GM23248 (cell line): ENCODE measurements at regions not wholly inside any gene's neighbourhood (a gene's known extent, or its start where the extent isn't known, plus 50 kb on each side); places are given as distances from the start of the nearest gene placed in this dataset.
"Not testable (repeated sequence)": the region's sequence is repeated elsewhere in the genome, so short reads cannot be mapped to it uniquely, and the experiment has no call there.

Experiments
- DNase-seq: peaks from one replicate; pipeline ENCODE4 v3.0.0-alpha.2; 2015
- H2AFZ ChIP-seq: fragments of 200-600 bp; sonication (generic); 2 replicates; pipeline ENCODE4 v1.6.1; 2016; ENCODE audit warnings: antibody characterized with exemption
- H3F3A ChIP-seq: fragments of 200-600 bp; sonication (generic); 2 replicates; pipeline ENCODE4 v1.6.1; 2016; ENCODE audit warnings: mild to moderate bottlenecking, antibody characterized with exemption, mixed run types; ENCODE audit not compliant: insufficient read depth
- H3K27ac ChIP-seq: fragments of 200-600 bp; sonication (generic); 2 replicates; pipeline ENCODE4 v1.5.1; 2016; ENCODE audit warnings: mild to moderate bottlenecking
- H3K27me3 ChIP-seq: fragments of 200-600 bp; sonication (generic); replicated peaks from 2 replicates; pipeline ENCODE4 v1.6.1; 2016; ENCODE audit warnings: mild to moderate bottlenecking; ENCODE audit not compliant: insufficient read depth
- H3K36me3 ChIP-seq: fragments of 200-600 bp; sonication (generic); 2 replicates; pipeline ENCODE4 v1.6.1; 2016; ENCODE audit warnings: low read depth, mild to moderate bottlenecking
- H3K4me1 ChIP-seq: fragments of 200-600 bp; sonication (generic); 2 replicates; pipeline ENCODE4 v1.6.1; 2016; ENCODE audit warnings: mild to moderate bottlenecking; ENCODE audit not compliant: insufficient read depth
- H3K4me2 ChIP-seq: fragments of 200-600 bp; sonication (generic); one replicate; pipeline ENCODE4 v1.6.1; 2016; ENCODE audit warnings: mild to moderate bottlenecking; ENCODE audit not compliant: unreplicated experiment
- H3K4me3 ChIP-seq: fragments of 200-600 bp; sonication (generic); 2 replicates; pipeline ENCODE4 v1.5.1; 2016; ENCODE audit warnings: mild to moderate bottlenecking
- H3K79me2 ChIP-seq: fragments of 200-600 bp; sonication (generic); 2 replicates; pipeline ENCODE4 v1.6.1; 2016; ENCODE audit warnings: mild to moderate bottlenecking; ENCODE audit not compliant: insufficient read depth
- H3K9ac ChIP-seq: fragments of 200-600 bp; sonication (generic); 2 replicates; pipeline ENCODE4 v1.6.1; 2016; ENCODE audit warnings: mild to moderate bottlenecking
- H3K9me2 ChIP-seq: fragments of 200-600 bp; sonication (generic); 2 replicates; pipeline ENCODE4 v1.6.1; 2016; ENCODE audit warnings: mixed run types, mild to moderate bottlenecking, moderate library complexity; ENCODE audit not compliant: insufficient read depth
- H3K9me3 ChIP-seq: fragments of 200-600 bp; sonication (generic); one replicate; pipeline ENCODE4 v1.6.1; 2017; ENCODE audit warnings: low read depth
- H4K20me1 ChIP-seq: fragments of 200-600 bp; sonication (generic); 2 replicates; pipeline ENCODE4 v1.6.0; 2016; ENCODE audit not compliant: insufficient read depth
- EZH2 ChIP-seq: fragments of 200-600 bp; sonication (generic); IDR thresholded peaks from 2 replicates; pipeline ENCODE4 v1.6.1; 2018; ENCODE audit warnings: antibody characterized with exemption, mild to moderate bottlenecking; ENCODE audit not compliant: insufficient read depth, poor library complexity, severe bottlenecking
- EZH2phosphoT487 ChIP-seq: fragments of 200-600 bp; sonication (generic); IDR thresholded peaks from 2 replicates; pipeline ENCODE4 v1.6.1; 2018; ENCODE audit warnings: antibody characterized with exemption, moderate library complexity, mild to moderate bottlenecking, low read depth; ENCODE audit not compliant: insufficient read depth
- WGBS, 2 experiments: methylation state at CpG; one replicate each; pipeline ENCODE4 v1.1.6; 2015 to 2017; ENCODE audit warnings: low lambda C conversion rate in 2 of 2, low coverage in 1 of 2; ENCODE audit errors: missing lambda C conversion rate in 2 of 2; 5-methylcytosine and 5-hydroxymethylcytosine counted together
- in situ Hi-C: fragments of 300-500 bp; cut with MboI; formaldehyde crosslinking; loops from 2 replicates; pipeline ENCODE4 v1.15.0; 2020

DNA sequence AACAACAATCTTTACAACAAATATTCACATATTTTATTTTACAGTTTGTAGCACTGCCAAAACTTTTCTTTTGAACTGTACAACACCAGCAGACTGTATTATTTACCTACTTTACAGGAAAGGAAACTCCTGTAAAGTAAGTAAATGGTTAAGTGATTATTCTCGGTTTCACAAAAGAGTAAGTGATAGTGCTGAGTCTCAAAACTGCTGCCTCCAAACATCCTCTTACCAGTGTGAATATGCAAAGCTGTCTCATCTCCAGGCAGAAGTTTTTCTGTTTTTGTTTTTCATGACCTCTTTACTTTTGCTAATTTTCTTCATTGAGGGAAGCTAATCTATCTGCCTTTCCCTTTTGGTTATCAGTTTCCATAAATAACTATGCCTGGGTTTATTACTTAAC, 286.7 kb downstream of the SRGAP2C start:
- Histone ChIP-seq H3K9me2 (no peaks in the 10 kb centered on the region), H3K4me2 (no peak overlapping the region), H3K9me3 (no peaks in the 10 kb centered on the region), H3K36me3 (no peaks in the 10 kb centered on the region), H3K9ac (no peak overlapping the region), H3K4me3 (no peak overlapping the region), H4K20me1 (no peaks in the 10 kb centered on the region), H3K4me1 (no peaks in the 10 kb centered on the region), H3F3A (no peaks in the 10 kb centered on the region), H3K27me3 (no peaks in the 10 kb centered on the region; the same call in 1 of the 2 replicates), H3K79me2 (no peaks in the 10 kb centered on the region), H3K27ac (no peak overlapping the region), H2AFZ (no peak overlapping the region)
- WGBS, 2 experiments: 7 to 22% methylated on average over 1 of the region's 1 CpG
- DNase-seq: no peak
- in situ Hi-C loops: no loop called here
- no peak for TF ChIP-seq EZH2
- TF ChIP-seq EZH2phosphoT487: no peak

DNA sequence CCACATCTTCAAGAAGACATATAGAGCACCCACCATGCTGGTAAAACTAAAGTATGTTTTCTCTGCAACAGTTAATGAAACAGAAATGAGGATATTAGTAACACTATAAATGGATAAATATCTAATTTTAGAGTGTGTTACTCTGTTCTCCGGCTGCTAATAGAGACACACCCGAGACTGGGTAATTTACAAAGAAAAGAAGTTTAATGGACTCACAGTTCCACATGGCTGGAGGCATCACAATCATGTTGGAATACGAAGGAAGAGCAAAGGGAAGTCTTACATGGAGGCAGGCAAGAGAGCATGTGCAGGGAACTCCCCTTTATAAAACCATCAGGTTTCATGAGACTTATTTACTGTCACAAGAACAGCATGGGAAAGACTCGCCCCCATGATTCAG, 287.2 kb downstream of the SRGAP2C start:
- TF ChIP-seq EZH2phosphoT487: no peak
- TF ChIP-seq EZH2: no peak
- no peaks in the 10 kb centered on the region for H3K9me2 ChIP-seq
- H3K79me2 ChIP-seq: no peaks in the 10 kb centered on the region
- H3K4me2 ChIP-seq: no peak overlapping the region
- H2AFZ ChIP-seq: no peak overlapping the region
- no peaks in the 10 kb centered on the region for H3F3A ChIP-seq
- H3K4me1 ChIP-seq: no peaks in the 10 kb centered on the region
- no peaks in the 10 kb centered on the region for H3K9me3 ChIP-seq
- DNase-seq: no peak
- H3K27ac ChIP-seq: no peak overlapping the region
- no peak overlapping the region for H3K9ac ChIP-seq
- in situ Hi-C loops: no loop called here
- no peaks in the 10 kb centered on the region for H4K20me1 ChIP-seq
- H3K36me3 ChIP-seq: no peaks in the 10 kb centered on the region
- 13 to 15% methylated on average over 4 of the region's 4 CpGs for WGBS, 2 experiments
- no peak overlapping the region for H3K4me3 ChIP-seq
- H3K27me3 ChIP-seq: no peaks in the 10 kb centered on the region

DNA sequence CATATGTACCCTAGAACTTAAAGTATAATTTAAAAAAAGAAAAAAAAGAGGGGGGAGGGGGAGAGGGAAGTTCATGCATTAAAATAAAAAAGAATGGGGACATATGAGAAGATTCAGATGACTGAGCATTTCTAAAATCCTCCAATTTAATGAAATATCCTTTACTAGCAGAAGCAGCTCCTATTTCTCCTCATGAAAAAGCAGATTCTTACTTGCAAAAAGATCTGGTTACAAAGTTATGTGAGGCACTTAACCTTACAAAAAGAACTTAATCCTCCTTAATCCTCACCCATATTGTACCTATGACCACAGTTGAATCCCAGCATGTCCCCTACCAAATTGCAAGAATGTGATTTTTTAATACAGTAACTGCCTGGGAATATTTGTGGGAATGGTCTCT, 298.5 kb downstream of the SRGAP2C start:
- H3K27me3 ChIP-seq: no peaks in the 10 kb centered on the region
- in situ Hi-C loops: no loop called here
- DNase-seq: no peak

DNA sequence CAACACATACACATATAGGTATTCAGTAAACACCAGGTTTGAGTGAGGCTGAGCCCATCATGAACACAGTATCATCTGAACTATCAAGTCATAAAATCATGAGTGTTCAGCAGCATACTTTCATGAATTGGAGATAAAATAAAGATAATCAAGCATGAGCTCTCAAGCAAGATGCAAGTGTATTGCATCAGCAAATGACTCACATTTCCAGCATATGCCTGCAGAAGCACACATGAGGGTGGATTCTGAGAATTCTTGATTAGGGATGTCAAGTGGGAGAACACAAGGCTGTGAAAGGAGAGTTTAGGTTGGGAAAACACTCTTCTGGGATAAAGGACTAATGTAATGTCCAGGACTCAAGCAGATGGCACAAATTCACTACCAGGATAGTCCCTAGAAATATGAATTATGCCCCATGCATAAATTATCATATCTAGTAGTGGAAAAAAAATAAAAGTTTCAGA, 299.2 kb downstream of the SRGAP2C start:
- no peaks in the 10 kb centered on the region for H3K36me3 ChIP-seq
- peaks cover 12% of the 10 kb centered on the region for H3K4me1 ChIP-seq
- H4K20me1 ChIP-seq: no peaks in the 10 kb centered on the region
- no peak overlapping the region for H3K4me3 ChIP-seq
- no peaks in the 10 kb centered on the region for H3K79me2 ChIP-seq
- TF ChIP-seq EZH2 (no peak), EZH2phosphoT487 (no peak)
- peak overlapping the region; percentile 14 for H3K4me2 ChIP-seq
- peak overlapping the region; percentile 77 for H2AFZ ChIP-seq
- peak overlapping the region; percentile 38 for H3K27ac ChIP-seq
- peaks cover 6% of the 10 kb centered on the region; the same call in 1 of the 2 replicates for H3F3A ChIP-seq
- no peaks in the 10 kb centered on the region for H3K9me3 ChIP-seq
- H3K9ac ChIP-seq: no peak overlapping the region
- H3K27me3 ChIP-seq: no peaks in the 10 kb centered on the region
- peak; percentile 81 for DNase-seq
- no peaks in the 10 kb centered on the region for H3K9me2 ChIP-seq
- in situ Hi-C loops: no loop called here

More for the DNA sequence above, 298.5 kb downstream of the SRGAP2C start:
- Histone ChIP-seq H3K4me1 (peaks cover 12% of the 10 kb centered on the region), H3K4me2 (no peak overlapping the region), H3F3A (peaks cover 6% of the 10 kb centered on the region; the same call in 1 of the 2 replicates), H4K20me1 (no peaks in the 10 kb centered on the region), H3K9ac (no peak overlapping the region), H3K9me2 (no peaks in the 10 kb centered on the region), H3K4me3 (no peak overlapping the region), H3K79me2 (no peaks in the 10 kb centered on the region), H3K9me3 (no peaks in the 10 kb centered on the region), H3K27ac (peak overlapping the region; percentile 38; the same call in 1 of the 2 replicates), H2AFZ (peak overlapping the region; percentile 77), H3K36me3 (no peaks in the 10 kb centered on the region)
- TF ChIP-seq EZH2 (no peak), EZH2phosphoT487 (no peak)

GRCh38 chr1:121494796-121495195, 310.0 kb downstream of the SRGAP2C start:
- H3K27ac ChIP-seq, H3K4me3 ChIP-seq, H3F3A ChIP-seq, H3K79me2 ChIP-seq, H3K9ac ChIP-seq, H3K4me2 ChIP-seq, H3K9me2 ChIP-seq, H3K9me3 ChIP-seq, in situ Hi-C loops, H3K4me1 ChIP-seq, H3K36me3 ChIP-seq, H4K20me1 ChIP-seq, H2AFZ ChIP-seq: not testable (repeated sequence)
- H3K27me3 ChIP-seq: 0 out of 2 replicates have a peak, but pooled peaks cover 11% of the 10 kb centered on the region
- peak; percentile 29 for DNase-seq

- H2AFZ ChIP-seq, H3K36me3 ChIP-seq, H3K4me2 ChIP-seq, H3K9me3 ChIP-seq, DNase-seq, H3K4me1 ChIP-seq, H3K27ac ChIP-seq, H3K9ac ChIP-seq, H3K79me2 ChIP-seq, in situ Hi-C loops, H3F3A ChIP-seq, H4K20me1 ChIP-seq, H3K9me2 ChIP-seq, H3K4me3 ChIP-seq: not testable (repeated sequence)
- 33 to 37% methylated on average over 5 of the region's 5 CpGs for WGBS, 2 experiments
- peaks cover 12% of the 10 kb centered on the region for H3K27me3 ChIP-seq
Observed at GRCh38 chr1:121511455-121511854, 326.7 kb downstream of the SRGAP2C start.

DNA sequence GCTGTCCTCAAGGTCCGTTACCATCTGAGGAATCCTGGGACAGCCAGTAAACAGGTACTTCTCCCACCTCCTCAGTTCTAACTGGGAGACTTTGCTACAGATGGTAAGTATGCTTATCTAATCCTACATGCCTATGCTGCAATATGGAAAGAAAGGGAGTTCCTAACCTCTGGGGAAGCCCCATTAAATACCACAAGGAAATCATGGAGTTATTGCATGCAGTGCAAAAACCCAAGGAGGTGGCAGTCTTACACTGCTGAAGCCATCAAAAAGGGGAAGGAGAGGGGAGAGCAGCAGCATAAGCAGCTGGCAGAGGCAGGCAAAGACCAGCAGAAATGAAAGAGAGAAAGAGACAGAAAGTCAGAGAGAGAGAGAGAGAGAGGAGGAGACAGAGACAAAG, 327.1 kb downstream of the SRGAP2C start:
- DNase-seq, H3K9me3 ChIP-seq, H3K36me3 ChIP-seq, H3K79me2 ChIP-seq, H3K4me2 ChIP-seq, H4K20me1 ChIP-seq, H3K4me1 ChIP-seq, H3K9ac ChIP-seq, H3K9me2 ChIP-seq, in situ Hi-C loops, H3K4me3 ChIP-seq, H2AFZ ChIP-seq, H3F3A ChIP-seq, H3K27ac ChIP-seq: not testable (repeated sequence)
- 0 to 16% methylated on average over 1 of the region's 1 CpG for WGBS, 2 experiments
- H3K27me3 ChIP-seq: peaks cover 12% of the 10 kb centered on the region
